GM12878 (cell line): ENCODE measurements at regions not wholly inside any gene's neighbourhood (a gene's known extent, or its start where the extent isn't known, plus 50 kb on each side); places are given as distances from the start of the nearest gene placed in this dataset.

Experiments used
- ATAC-seq: fragments of 200-7000 bp; cut with Tn5 transposase; 3 replicates; pipeline ENCODE4 v1.9.1; 2020; ENCODE audit warnings: mild to moderate bottlenecking, moderate library complexity
- BruUV-seq: library from RNA; stranded (reverse); fragments of 400-500 nt; replicated peaks from 2 replicates; lab custom pipeline; 2021; lab: Mats Ljungman, UMichigan
- CTCF ChIA-PET: fragments of 300-600 bp; sonication (Branson Sonifier 250); formaldehyde crosslinking; extraction: SDS; loops from one replicate; lab custom pipeline; 2021; ENCODE audit warnings: inconsistent platforms; lab: Yijun Ruan, JAX
- POLR2A ChIA-PET: fragments of 350-600 bp; formaldehyde crosslinking; extraction: SDS; loops from one replicate; lab custom pipeline; 2021; ENCODE audit warnings: inconsistent platforms; lab: Charles Lee
- RAD21 ChIA-PET: fragments of 300-600 bp; sonication (Branson Sonifier 250); formaldehyde crosslinking; loops from one replicate; lab custom pipeline; 2023; ENCODE audit warnings: antibody characterized with exemption; ENCODE audit not compliant: unreplicated experiment; lab: Charles Lee
- SMC1A ChIA-PET: fragments of 300-600 bp; sonication (Branson Sonifier 250); formaldehyde crosslinking; loops from one replicate; lab custom pipeline; 2023; ENCODE audit not compliant: unreplicated experiment, uncharacterized antibody; lab: Charles Lee
- DNase-seq: peaks from one replicate; pipeline ENCODE4 v3.0.0-alpha.2; 2011; ENCODE audit warnings: low read depth, low spot score
- FAIRE-seq: peaks from 3 replicates; lab custom pipeline; 2011; peaks lifted over from hg19 to GRCh38; lab: Jason Lieb, UNC
- H2AFZ ChIP-seq: 2 replicates; pipeline ENCODE4 v1.6.0; 2011; ENCODE audit warnings: low read depth, low read length, control low read depth; ENCODE audit not compliant: control insufficient read depth
- H3K27ac ChIP-seq: 2 replicates; pipeline ENCODE4 v1.5.1; 2011; ENCODE audit warnings: control low read depth; ENCODE audit not compliant: control insufficient read depth, insufficient read depth
- H3K27me3 ChIP-seq, 2 experiments: replicated peaks in 1 of 2; 2 replicates each; pipeline versions ENCODE4 v1.6.0 to v1.6.1; 2011; ENCODE audit warnings: low read length in 1 of 2; ENCODE audit not compliant: control insufficient read depth in 2 of 2, insufficient read depth in 2 of 2
- H3K36me3 ChIP-seq, 2 experiments: 2 replicates each; pipeline ENCODE4 v1.5.1; 2011; ENCODE audit warnings: low read length in 1 of 2; ENCODE audit not compliant: control insufficient read depth in 2 of 2, insufficient read depth in 2 of 2
- H3K4me1 ChIP-seq: 2 replicates; pipeline ENCODE4 v1.6.1; 2011; ENCODE audit warnings: mild to moderate bottlenecking, low read length, moderate library complexity, mixed read lengths; ENCODE audit not compliant: control insufficient read depth, insufficient read depth
- H3K4me2 ChIP-seq: 2 replicates; pipeline ENCODE4 v1.6.0; 2011; ENCODE audit warnings: control low read depth; ENCODE audit not compliant: control insufficient read depth, insufficient read depth
- H3K4me3 ChIP-seq: fragments of 200-600 bp; sonication (generic); 2 replicates; pipeline ENCODE4 v1.5.1; 2016
- H3K79me2 ChIP-seq: 2 replicates; pipeline ENCODE4 v1.6.0; 2011; ENCODE audit warnings: low read length; ENCODE audit not compliant: control insufficient read depth, insufficient read depth
- H3K9ac ChIP-seq: 2 replicates; pipeline ENCODE4 v1.8.0; 2011; ENCODE audit warnings: low read length, control low read depth, mixed read lengths; ENCODE audit not compliant: control insufficient read depth, insufficient read depth
- H3K9me3 ChIP-seq: replicated peaks from 3 replicates; pipeline ENCODE4 v1.5.1; 2011; ENCODE audit warnings: mild to moderate bottlenecking, low read length; ENCODE audit not compliant: control insufficient read depth, insufficient read depth
- H4K20me1 ChIP-seq: 2 replicates; pipeline ENCODE4 v1.6.0; 2011; ENCODE audit not compliant: control insufficient read depth, insufficient read depth
- CBX3 ChIP-seq: fragments of 200-600 bp; sonication (generic); IDR thresholded peaks from 2 replicates; pipeline ENCODE4 v1.6.1; 2016; ENCODE audit warnings: low read depth, borderline replicate concordance
- CEBPB ChIP-seq, 2 experiments: fragments of 150-350 bp in 1 of 2; IDR thresholded peaks; 2 replicates each; pipeline ENCODE4 v1.6.1; 2012 to 2014; ENCODE audit warnings: low read depth in 2 of 2, low read length in 2 of 2, borderline replicate concordance in 1 of 2, inconsistent platforms in 1 of 2
- SMC3 ChIP-seq: IDR thresholded peaks from 2 replicates; pipeline ENCODE4 v1.6.1; 2011; ENCODE audit warnings: low read length, improper control_type of control experiment, borderline replicate concordance
- ZBTB33 ChIP-seq: fragments of 450-650 bp; IDR thresholded peaks from 2 replicates; pipeline ENCODE4 v1.6.1; 2017; ENCODE audit warnings: mild to moderate bottlenecking
- WGBS: methylation state at CpG from one replicate; pipeline ENCODE4 v1.1.6; 2016; ENCODE audit warnings: low lambda C conversion rate; ENCODE audit not compliant: insufficient replicate concordance, insufficient coverage; ENCODE audit errors: missing lambda C conversion rate; 5-methylcytosine and 5-hydroxymethylcytosine counted together
- in situ Hi-C: fragments of 300-500 bp; cut with MboI; formaldehyde crosslinking; loops from 9 replicates; pipeline ENCODE4 v1.14.3; 2018; ENCODE audit warnings: mixed read lengths
- intact Hi-C: fragments of 100-400 bp; cut with micrococcal nuclease; formaldehyde crosslinking; loops from one replicate; pipeline ENCODE4 v1.14.2; 2022; ENCODE audit not compliant: unreplicated experiment
- TF ChIP-seq, protein P1 (sequence below), 3 experiments: IDR thresholded peaks in 2 of 3; conservative IDR thresholded peaks in 1 of 3; 2 replicates each; pipeline ENCODE4 v1.5.1; 2011; ENCODE audit warnings: low read depth in 3 of 3, low read length in 3 of 3, mild to moderate bottlenecking in 3 of 3, control low read depth in 2 of 3, moderate library complexity in 2 of 3, inconsistent platforms in 1 of 3, mixed read lengths in 1 of 3; ENCODE audit not compliant: control insufficient read depth in 2 of 3, insufficient read depth in 1 of 3; ENCODE audit errors: extremely low read depth in 1 of 3

GRCh38 chr5:9782826-9783560 lies 152.8 kb upstream of the TAS2R1 start:
- H3K27ac ChIP-seq = no peak overlapping the region
- TF ChIP-seq ZBTB33 (no peak), SMC3 (no peak), CEBPB (IDR thresholded peaks at IDR 0.05; ENCODE audit: borderline replicate concordance in 1 of 2, low read depth in 2 of 2, low read length in 2 of 2) (no peak), CBX3 (no peak)
- TF ChIP-seq, protein P1, sequence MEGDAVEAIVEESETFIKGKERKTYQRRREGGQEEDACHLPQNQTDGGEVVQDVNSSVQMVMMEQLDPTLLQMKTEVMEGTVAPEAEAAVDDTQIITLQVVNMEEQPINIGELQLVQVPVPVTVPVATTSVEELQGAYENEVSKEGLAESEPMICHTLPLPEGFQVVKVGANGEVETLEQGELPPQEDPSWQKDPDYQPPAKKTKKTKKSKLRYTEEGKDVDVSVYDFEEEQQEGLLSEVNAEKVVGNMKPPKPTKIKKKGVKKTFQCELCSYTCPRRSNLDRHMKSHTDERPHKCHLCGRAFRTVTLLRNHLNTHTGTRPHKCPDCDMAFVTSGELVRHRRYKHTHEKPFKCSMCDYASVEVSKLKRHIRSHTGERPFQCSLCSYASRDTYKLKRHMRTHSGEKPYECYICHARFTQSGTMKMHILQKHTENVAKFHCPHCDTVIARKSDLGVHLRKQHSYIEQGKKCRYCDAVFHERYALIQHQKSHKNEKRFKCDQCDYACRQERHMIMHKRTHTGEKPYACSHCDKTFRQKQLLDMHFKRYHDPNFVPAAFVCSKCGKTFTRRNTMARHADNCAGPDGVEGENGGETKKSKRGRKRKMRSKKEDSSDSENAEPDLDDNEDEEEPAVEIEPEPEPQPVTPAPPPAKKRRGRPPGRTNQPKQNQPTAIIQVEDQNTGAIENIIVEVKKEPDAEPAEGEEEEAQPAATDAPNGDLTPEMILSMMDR (IDR thresholded peaks at IDR 0.05 in 2 of 3, conservative IDR thresholded peaks at IDR 0.05 in 1 of 3; ENCODE audit: control insufficient read depth in 2 of 3, extremely low read depth in 1 of 3, insufficient read depth in 1 of 3, low read depth in 3 of 3, low read length in 3 of 3) = no peak
- H3K4me3 ChIP-seq = no peak overlapping the region
- WGBS = 0% methylated on average over 7 of the region's 7 CpGs
- H4K20me1 ChIP-seq = no peaks in the 10 kb centered on the region
- SMC1A ChIA-PET = no interaction called here
- no peak overlapping the region for H3K9ac ChIP-seq
- POLR2A ChIA-PET = interaction anchor here (0.6 kb wide), 1 partner anchor 19 kb away, joined by 3 read pairs; no protein-coding TSS in a partner anchor
- H3K36me3 ChIP-seq = no peaks in the 10 kb centered on the region
- no peak overlapping the region for H3K4me2 ChIP-seq
- FAIRE-seq = no peak
- no peaks in the 10 kb centered on the region for H3K9me3 ChIP-seq
- no peak for ATAC-seq
- no peaks in the 10 kb centered on the region; a peak in 2 of 4 replicates for H3K27me3 ChIP-seq
- DNase-seq = no peak
- intact Hi-C loops = no loop called here
- RAD21 ChIA-PET = no interaction called here
- H2AFZ ChIP-seq = no peak overlapping the region
- H3K79me2 ChIP-seq = no peaks in the 10 kb centered on the region
- in situ Hi-C loops = no loop called here
- BruUV-seq = no TSS peak
- no peaks in the 10 kb centered on the region for H3K4me1 ChIP-seq
- CTCF ChIA-PET = no interaction called here
